ENCODE measurements at regions not wholly inside any gene's neighbourhood (a gene's known extent, or its start where the extent isn't known, plus 50 kb on each side); places are given as distances from the start of the nearest gene placed in this dataset.

DNA sequence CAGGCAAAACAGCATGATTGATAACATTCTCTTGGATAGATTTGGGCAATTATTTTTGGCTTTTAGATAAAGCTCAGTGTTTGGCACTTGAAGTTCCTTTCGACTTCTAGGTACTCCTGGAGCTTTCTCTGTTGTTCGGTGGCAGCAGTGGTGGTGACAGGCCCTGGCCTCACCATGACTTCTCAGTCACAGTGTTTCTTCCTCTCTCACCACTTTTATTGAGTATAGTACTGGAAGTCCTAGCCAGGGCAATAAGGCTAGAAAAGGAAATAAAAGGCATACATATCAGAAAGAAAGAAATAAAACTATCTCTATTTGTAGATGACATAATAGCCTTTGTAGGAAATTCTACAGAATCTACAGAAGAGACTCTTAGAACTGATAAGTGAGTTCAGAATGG is 101.2 kb upstream of the SIRPG start:
- Histone ChIP-seq H4K20me1 (ENCODE audit: low read depth, low read length) (no peaks in the 10 kb centered on the region), H3K9ac (ENCODE audit: low read length) (no peak overlapping the region), H3F3A (ENCODE audit: insufficient read depth) (no peaks in the 10 kb centered on the region), H3K27ac (ENCODE audit: low read depth, low read length) (no peak overlapping the region), H3K36me3 (ENCODE audit: low read length) (no peaks in the 10 kb centered on the region), H3K79me2 (ENCODE audit: insufficient read depth, low read length) (no peaks in the 10 kb centered on the region), H3K4me3 (ENCODE audit: insufficient read depth, low read length, poor library complexity, severe bottlenecking) (no peak overlapping the region), H2AFZ (ENCODE audit: low read depth, low read length, severe bottlenecking) (no peak overlapping the region), H3K27me3 (ENCODE audit: low read length) (no peaks in the 10 kb centered on the region), H3K4me2 (ENCODE audit: low read depth, low read length, poor library complexity, severe bottlenecking) (no peak overlapping the region), H3K9me3 (ENCODE audit: insufficient read depth, low read length) (no peaks in the 10 kb centered on the region), H3K9me2 (replicated peaks; ENCODE audit: insufficient read depth, low read length) (no peaks in the 10 kb centered on the region)
- TF ChIP-seq EZH2phosphoT487 (conservative IDR thresholded peaks at IDR 0.05; ENCODE audit: low read length): no peak
- TF ChIP-seq, protein P1, sequence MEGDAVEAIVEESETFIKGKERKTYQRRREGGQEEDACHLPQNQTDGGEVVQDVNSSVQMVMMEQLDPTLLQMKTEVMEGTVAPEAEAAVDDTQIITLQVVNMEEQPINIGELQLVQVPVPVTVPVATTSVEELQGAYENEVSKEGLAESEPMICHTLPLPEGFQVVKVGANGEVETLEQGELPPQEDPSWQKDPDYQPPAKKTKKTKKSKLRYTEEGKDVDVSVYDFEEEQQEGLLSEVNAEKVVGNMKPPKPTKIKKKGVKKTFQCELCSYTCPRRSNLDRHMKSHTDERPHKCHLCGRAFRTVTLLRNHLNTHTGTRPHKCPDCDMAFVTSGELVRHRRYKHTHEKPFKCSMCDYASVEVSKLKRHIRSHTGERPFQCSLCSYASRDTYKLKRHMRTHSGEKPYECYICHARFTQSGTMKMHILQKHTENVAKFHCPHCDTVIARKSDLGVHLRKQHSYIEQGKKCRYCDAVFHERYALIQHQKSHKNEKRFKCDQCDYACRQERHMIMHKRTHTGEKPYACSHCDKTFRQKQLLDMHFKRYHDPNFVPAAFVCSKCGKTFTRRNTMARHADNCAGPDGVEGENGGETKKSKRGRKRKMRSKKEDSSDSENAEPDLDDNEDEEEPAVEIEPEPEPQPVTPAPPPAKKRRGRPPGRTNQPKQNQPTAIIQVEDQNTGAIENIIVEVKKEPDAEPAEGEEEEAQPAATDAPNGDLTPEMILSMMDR (IDR thresholded peaks at IDR 0.05; ENCODE audit: insufficient read depth, low read length, poor library complexity, severe bottlenecking): no peak

GRCh38 chr20:1757606-1758512 is 100.3 kb upstream of the SIRPG start:
- Histone ChIP-seq H3K9me2 (replicated peaks; ENCODE audit: insufficient read depth, low read length) (no peaks in the 10 kb centered on the region), H3K27ac (ENCODE audit: low read depth, low read length) (no peak overlapping the region), H3K4me2 (ENCODE audit: low read depth, low read length, poor library complexity, severe bottlenecking) (no peak overlapping the region), H3K79me2 (ENCODE audit: insufficient read depth, low read length) (no peaks in the 10 kb centered on the region), H4K20me1 (ENCODE audit: low read depth, low read length) (no peaks in the 10 kb centered on the region), H3K4me3 (ENCODE audit: insufficient read depth, low read length, poor library complexity, severe bottlenecking) (no peak overlapping the region), H3K9me3 (ENCODE audit: insufficient read depth, low read length) (no peaks in the 10 kb centered on the region), H3K9ac (ENCODE audit: low read length) (no peak overlapping the region), H3F3A (ENCODE audit: insufficient read depth) (no peaks in the 10 kb centered on the region), H3K27me3 (ENCODE audit: low read length) (no peaks in the 10 kb centered on the region), H3K36me3 (ENCODE audit: low read length) (no peaks in the 10 kb centered on the region), H2AFZ (ENCODE audit: low read depth, low read length, severe bottlenecking) (no peak overlapping the region)
- no peak for TF ChIP-seq EZH2phosphoT487 (conservative IDR thresholded peaks at IDR 0.05; ENCODE audit: low read length)
- TF ChIP-seq, protein P1 (IDR thresholded peaks at IDR 0.05; ENCODE audit: insufficient read depth, low read length, poor library complexity, severe bottlenecking): no peak

DNA sequence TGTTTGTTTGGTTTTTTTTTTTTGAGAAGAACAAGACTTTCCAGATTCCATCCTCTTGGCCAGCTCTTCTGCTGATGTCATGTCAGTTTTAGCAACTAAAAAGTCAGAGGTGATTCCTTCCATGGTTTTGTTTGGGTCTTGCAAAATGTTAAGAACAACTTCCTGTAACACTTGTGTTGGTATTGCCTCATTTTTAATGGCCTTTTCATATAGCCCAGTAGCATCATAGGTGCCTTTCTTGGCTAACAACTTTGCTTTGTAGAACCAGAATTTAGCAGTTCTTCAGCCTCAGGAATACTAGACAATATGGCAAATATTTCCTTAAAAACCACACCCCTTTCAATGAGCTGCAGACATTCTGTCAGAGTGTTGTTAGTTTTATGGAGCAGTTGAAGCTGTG is 99.5 kb upstream of the SIRPG start:
- no peak overlapping the region for H3K4me3 ChIP-seq (ENCODE audit: insufficient read depth, low read length, poor library complexity, severe bottlenecking)
- H4K20me1 ChIP-seq (ENCODE audit: low read depth, low read length): no peaks in the 10 kb centered on the region
- H3K9ac ChIP-seq (ENCODE audit: low read length): no peak overlapping the region
- H3K27ac ChIP-seq (ENCODE audit: low read depth, low read length): no peak overlapping the region
- H3F3A ChIP-seq (ENCODE audit: insufficient read depth): no peaks in the 10 kb centered on the region
- no peaks in the 10 kb centered on the region for H3K9me3 ChIP-seq (ENCODE audit: insufficient read depth, low read length)
- H3K79me2 ChIP-seq (ENCODE audit: insufficient read depth, low read length): no peaks in the 10 kb centered on the region
- no peaks in the 10 kb centered on the region for H3K27me3 ChIP-seq (ENCODE audit: low read length)
- no peaks in the 10 kb centered on the region for H3K9me2 ChIP-seq (replicated peaks; ENCODE audit: insufficient read depth, low read length)
- no peak for TF ChIP-seq EZH2phosphoT487 (conservative IDR thresholded peaks at IDR 0.05; ENCODE audit: low read length)
- TF ChIP-seq, protein P1 (IDR thresholded peaks at IDR 0.05; ENCODE audit: insufficient read depth, low read length, poor library complexity, severe bottlenecking): no peak
- no peak overlapping the region for H3K4me2 ChIP-seq (ENCODE audit: low read depth, low read length, poor library complexity, severe bottlenecking)
- no peaks in the 10 kb centered on the region for H3K36me3 ChIP-seq (ENCODE audit: low read length)
- no peak overlapping the region for H2AFZ ChIP-seq (ENCODE audit: low read depth, low read length, severe bottlenecking)
